Glomerular endothelial cell (primary cell): ENCODE measurements at regions not wholly inside any gene's neighbourhood (a gene's known extent, or its start where the extent isn't known, plus 50 kb on each side); places are given as distances from the start of the nearest gene placed in this dataset.

Experiments
- DNase-seq: peaks from one replicate; pipeline ENCODE4 v3.0.0-alpha.2; 2011; ENCODE audit warnings: low read depth, low spot score; ENCODE audit errors: extremely low read depth

DNA sequence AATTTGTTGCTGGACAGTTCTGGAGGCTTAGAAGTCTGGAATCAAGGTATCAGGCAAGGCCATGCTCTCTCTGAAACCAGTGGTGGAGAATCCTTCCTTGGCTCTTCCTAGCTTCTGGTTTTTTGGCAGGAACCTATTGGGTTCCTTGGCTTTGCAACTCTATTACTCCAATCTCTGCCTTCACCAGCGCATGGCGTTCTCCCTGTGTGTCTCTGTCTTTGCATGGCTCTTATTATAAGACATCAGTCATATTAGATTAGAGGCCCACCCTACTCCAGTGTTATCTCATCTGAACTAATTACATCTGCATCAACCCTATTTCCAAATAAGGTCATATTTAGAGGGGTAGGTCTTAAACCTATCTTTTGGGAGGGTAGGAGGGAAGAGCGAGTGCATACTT is 358.1 kb upstream of the RARB start:
- no peak for DNase-seq

DNA sequence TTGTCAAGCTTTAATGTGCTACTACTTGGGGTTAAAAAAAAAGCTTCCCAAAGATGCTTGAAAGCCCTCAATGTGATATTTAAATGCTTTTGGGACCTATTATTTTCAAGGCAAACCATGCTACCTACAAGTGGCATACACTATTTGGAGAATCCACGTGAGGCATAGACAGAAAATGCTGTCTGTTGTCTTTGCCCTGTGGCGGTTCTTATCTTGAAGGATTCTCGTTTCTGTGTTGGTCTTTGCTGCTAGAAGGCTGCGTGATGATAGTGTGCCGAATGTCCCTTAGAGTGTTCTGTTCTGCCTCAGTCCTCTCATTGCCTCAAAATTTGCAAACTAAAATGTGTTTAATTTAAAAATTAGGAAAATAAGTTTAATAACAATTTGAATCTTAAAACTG is 356.2 kb upstream of the RARB start:
- DNase-seq = no peak

DNA sequence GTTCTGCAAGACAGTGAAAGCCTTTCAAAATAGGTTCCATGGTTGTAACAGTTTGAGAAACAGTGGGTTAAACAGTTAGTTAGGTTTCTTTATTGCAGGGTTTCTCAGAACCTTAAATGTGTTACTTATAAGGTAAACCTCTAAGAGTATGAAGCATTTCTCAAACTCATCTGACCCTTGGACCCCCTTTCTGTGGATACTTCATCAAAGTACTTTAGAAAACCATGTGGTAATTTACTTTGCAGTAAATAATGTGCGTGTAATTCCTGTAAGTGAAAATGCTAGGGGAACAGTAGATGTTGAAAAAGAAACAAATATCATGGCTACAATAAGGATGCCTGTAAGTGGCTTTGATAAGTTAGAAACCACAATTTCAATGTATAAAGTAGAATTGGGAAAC is 354.6 kb upstream of the RARB start:
- no peak for DNase-seq

DNA sequence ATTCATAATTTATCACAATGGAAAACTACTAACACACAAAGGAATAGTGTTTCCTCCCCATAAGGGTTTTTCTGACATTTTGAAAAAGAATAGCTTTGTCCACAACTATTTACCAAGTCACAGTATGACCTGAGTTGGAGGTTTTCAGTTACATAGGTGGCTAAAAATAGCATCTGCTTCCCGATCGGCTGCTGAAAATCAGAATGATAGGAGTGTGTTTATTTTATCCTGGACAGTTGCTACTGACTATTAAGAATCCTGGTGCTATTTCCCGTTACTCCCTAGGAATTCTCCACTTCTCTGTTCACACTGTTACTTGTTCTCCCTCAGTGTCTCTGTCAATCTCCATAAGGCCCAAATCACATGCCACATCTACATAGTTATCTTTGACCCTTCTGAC is 353.9 kb upstream of the RARB start:
- DNase-seq = no peak

DNA sequence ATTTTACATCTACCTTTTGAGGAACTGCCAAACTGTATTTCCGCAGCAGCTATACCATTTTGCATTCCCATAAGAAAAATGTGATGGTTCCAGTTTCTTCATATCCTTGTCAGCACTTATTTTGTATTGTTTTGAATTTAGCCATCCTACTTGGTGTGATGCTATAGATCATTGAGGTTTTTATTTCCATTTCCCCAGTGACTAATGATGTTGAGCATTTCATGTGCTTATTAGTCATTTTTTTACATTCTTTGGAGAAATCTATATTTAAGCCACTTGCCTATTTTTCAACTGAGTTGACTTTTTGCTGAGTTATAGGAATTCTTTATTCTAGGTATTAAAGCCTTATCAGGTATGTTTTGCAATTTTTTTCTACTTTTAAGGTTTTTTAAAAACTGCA is 347.6 kb upstream of the RARB start:
- DNase-seq = no peak

DNA sequence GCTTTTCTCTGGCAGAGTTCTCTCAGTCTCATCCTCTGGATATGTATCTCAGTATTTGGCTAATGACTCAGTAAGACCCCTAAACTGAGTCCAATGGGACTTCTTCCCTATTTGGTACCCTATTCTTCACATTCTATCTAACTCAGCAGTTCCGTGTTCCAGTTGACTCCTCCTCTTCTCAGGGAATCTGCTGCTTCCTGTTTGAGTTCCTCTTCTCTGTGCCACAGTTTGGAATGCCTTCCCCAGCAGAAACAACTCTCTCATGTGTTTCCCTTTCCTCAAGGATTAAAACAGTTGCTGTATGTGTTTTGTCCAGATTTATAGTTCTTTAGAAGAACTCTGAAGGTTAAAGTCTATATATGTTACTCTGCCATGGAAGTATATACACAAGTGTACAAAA is 344.0 kb upstream of the RARB start:
- no peak for DNase-seq

DNA sequence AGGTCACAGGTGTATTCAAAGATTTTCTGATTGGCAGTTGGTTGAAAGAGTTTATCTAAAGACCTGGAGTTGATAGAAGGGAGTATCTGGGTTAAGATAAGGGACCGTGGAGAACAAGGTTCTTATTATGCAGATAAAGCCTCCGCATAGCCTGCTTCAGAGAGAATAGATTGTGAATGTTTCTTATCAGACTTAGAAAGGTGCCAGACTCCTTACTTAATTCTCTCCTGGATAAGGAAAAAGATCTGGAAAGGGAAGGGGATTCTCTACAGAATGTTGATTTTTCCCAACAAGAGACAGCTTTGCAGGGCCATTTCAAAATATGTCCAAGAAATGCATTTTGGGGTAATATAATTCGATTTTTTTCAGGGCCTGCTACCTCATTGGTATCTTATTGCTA is 341.3 kb upstream of the RARB start:
- DNase-seq = no peak

DNA sequence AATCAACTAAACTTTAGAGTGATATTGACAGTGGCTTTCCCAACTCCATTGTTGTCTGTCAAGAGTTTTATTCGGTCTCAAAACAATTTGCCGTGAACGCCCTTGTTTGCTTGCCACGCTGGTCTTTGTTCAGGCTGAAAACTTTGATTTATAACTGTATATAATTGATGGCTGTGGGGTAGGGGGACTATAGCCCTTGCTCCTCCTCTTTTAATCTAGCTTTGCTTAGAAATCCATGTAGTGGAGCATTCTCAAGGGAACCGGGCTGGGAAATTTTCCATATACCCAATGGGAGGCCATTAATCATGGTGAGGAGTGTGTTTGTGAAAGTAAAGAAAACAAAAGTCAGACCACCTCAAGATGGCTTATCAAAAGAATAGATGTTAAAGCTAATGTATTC is 339.8 kb upstream of the RARB start:
- no peak for DNase-seq

DNA sequence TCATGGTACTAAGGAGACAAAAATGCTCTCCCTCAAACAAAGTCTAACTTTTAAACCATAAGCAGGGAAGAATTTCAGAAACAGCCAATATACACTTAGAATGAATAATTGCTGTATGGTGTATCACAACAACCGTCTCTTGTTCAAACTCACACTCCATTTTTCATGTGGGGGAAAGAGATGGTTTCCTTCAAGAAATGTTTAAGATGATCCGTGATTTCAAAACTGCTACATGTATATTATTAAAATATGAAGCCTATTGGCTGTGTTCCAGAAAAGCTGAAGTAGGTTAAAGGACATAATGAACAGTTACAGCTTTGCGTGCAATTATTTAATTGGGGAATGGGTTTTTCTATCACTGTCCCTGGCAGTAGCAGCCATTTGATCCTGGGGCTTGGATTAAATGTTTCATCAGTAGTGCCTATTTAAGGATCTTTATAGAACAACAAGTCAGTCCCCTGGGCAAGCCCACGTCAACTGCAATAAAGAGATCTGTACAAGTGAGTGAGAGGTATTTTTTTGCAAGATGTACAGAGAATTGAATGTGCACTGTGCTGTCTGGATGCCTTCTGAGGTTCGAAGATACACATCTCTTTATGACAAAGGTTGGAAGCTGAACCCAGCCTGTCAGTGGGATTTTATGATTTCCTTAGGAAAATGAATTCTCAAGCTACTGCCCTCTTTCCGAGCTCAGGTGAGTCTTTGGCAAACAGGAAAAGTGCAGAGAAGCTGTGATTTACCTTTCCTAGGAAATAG is 337.2 kb upstream of the RARB start:
- no peak for DNase-seq

DNA sequence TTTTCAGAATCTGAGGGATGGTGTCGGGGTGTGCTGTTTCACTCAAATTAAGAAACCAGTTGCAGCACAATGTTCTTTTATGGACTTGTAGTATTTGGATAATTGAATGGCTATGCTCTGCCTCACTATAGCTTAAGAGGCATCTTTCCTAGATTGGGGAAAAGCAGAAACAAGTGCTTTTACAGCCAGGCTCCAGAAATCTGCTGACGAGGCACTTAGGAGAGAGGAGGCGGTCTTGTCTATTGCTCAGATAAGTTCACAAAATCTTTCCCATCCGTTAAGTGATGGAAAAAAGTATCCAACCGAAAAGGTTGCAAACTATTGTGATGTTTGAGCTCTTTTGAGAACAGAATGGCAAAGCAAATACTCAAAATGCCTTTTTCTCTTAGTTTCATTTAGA is 336.1 kb upstream of the RARB start:
- DNase-seq = no peak

DNA sequence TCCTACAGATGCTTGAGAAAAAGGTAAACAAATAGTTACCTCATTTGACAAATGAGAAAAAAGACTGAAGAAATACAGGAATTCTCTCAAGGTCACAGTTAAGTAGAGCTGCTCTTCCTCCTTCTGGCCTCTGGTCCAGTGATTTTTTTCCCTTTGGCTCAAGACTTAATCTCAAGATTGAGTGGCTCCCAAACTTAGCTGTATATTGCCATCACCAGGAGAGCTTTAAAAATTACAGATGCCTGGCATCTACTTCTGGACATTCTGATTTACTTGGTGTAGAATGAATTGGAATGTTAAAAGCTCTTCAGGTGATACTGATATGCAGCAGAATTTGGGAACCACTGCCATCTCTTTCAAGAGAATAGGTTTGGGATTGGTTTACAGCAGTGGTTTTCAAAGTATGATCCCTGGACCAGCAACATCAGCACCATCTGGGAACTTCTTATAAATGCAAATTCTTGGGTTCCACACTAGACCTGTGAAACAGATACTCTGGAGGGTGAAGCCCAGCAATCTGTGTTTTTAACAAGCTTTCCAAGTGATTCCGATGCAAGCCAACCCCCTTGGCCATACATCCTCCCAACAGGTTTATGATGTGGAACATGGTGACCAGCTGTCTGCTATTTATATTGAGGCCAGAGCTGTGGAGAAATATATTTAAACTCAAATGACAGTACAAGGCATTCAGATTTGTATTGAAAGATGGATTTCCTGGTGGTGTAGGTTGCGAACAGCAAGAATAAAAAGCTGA is 333.0 kb upstream of the RARB start:
- DNase-seq = no peak

DNA sequence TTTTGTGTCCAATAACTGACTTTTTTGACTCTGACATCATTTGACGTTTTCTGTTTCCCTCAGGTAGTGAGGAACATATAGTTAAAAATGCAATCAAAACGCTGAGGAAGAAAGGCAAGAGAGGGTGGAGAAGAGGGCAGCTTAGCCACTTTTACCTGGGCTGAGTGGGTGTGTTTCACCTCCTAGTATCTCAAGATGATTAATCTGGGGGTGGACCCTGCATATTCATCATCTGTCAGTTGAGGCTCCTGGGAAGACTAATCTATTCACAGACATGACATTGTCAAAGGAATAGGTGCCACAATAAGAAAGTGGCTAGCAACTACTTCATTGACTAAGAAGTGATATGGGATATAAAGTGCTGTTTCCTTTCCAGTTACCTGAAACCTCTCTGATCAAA is 331.5 kb upstream of the RARB start:
- no peak for DNase-seq

DNA sequence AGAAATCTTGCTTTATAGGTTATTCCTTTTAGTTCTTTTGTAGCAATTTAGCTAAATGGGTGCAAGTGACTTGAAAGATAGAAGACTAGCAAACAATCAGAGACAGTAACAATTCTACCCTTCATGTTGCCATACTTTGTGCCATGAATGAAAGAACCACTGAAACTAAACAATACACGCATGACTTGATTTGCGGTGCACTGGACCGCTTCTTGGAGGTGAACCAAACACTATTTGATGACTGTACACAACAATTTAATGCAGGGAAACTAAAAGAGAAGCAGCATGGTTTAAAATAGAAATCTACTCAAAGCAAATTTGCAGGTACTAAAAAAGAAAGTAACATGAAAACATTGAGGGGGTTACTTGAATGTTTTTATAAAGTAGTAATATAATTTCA is 331.0 kb upstream of the RARB start:
- DNase-seq = no peak

DNA sequence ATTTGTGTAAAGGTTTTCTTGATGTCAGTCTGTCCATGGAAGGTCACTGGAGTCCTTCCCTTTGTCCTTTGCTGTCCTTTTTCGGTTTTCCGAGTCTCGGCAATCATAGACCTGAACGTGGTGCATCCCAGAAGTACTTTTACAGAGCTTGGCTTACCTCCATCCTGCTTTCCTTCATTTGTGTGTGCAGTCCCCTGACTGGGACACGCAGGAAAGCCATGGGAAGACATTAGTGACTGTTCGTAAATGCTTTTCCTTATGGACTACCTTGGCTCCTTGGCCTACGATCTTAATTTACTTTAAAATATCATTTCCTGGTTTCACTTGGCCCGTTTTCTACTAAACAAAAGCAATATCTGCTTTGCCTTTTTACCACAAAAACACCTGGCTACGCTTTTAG is 328.4 kb upstream of the RARB start:
- DNase-seq = no peak

DNA sequence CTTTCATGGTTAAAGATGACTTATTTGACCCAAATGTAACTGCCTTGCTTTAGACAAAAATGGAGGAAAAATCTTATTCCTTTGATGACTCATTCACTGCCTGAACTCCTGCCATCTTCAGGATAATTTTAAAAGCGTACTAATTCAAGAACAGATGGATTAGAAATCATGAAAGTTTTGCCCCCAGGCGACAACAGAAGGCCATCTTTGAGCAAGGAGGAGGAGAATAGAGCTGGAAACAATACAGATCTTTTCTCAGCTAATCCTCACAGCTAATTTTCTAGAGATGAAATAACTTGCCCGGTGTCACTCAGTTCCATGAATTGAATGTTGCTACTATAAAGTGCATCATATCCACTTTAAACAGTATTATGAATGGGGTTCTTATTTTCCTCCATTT is 324.7 kb upstream of the RARB start:
- no peak for DNase-seq

DNA sequence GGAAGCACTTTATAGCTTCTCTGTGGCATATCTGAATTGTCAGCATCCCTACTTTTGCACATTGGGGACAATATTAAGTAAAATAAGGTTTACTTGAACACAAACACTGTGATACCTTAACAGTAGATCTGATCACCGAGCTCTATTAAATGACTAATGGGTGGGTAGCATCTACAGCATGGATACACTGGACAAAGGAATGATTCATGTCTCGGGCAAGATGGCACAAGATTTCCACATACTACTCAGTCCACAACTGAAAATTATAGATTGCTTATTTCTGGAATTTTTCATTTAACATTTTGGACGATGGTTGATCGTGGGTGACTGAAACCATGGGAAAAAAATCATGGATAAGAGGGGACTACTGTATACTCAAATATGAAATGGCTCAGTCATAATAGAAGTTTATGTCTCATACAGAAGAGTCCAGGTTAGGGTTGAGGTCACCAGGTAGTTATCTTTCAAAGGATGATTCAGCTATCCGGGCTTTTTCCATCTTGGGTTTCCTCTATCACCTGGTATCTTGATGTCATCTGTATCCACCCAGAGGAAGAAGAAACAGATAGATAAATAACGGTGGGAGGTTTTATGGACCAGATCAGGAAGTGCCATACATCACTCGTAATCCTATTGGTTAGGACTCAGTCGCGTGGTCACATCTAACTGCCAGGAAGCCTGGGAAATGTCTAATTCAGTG is 320.0 kb upstream of the RARB start:
- no peak for DNase-seq

DNA sequence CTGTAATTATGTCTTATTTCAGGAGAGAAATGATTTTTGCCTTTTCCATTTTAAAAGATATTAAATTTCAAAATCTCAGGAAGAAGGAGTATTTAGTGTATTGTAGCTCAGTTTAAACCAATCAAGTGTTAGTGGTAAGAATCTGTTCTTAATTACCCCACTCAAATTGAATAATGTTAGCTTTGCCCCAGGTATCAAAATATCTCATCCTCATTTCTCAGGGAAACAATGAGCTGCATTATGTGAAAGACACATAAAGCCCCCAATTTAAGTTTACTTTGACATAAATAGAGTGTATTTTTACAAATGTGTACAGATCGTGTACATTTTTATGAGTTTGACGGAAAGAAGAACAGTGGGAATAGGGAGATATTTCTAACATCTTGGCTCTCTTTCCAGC is 317.4 kb upstream of the RARB start:
- DNase-seq = no peak

DNA sequence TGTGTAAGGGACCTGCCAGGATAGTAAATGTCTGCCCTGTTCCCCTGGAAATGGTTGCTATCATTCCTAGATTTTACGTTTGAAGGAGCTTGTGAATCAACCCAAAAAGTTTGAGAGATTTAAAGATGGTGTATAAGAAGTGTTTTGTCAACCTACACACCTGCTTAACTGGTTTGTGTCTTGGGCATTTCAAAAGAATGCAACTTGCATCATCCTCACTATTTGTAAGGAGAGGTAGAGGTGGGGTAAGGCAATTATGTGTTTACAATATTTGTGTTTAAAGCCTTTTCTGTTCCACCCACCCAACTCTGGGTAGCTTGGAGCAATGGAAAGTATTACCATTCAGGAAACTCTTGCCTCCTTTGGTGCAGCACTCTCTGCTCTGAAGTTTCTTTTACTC is 314.2 kb upstream of the RARB start:
- no peak for DNase-seq

DNA sequence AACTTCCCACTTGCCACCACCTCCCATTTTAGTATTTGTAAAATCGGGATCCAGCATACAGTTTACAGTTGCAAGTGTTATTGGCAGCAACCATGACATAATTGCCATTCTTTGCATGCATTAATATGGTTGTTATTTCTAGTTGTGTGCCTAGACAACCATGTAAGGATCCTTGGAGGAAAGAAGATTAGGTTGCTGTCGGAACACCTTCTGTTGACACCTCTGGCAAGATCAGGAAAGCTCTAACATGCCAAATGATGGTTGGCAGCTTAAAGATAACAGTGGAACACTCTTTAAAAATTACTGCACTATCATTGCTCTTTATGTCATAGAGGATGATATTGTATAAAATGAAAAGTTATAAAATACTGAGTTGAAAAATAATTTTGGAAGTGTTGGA is 313.5 kb upstream of the RARB start:
- DNase-seq = no peak

DNA sequence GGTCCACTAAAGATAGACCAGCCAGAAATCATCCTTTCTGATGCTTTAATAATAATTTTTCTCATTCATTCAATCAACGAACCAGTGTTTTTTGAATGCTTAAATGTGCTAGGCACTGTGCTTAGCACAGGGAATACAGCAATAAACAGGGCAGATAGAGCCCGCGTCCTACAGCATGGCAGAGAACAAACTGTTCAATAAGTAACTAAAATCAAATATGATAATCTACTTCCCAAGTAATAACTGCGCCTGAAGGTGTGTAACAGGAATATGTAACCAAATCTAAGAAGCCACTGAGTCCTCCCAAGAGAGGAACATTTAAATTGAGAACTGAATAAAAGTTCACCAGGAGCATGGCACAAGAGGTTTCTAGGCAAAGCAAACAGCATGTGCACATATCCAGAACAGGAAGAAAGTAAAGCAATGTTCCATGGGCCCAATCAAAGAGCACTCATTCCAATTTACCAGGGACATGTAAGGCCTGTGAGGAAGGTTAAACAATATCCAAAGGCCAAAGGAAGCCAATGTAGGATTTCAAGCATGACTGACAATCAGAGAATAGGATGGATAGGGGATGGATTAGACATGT is 311.0 kb upstream of the RARB start:
- DNase-seq = no peak

DNA sequence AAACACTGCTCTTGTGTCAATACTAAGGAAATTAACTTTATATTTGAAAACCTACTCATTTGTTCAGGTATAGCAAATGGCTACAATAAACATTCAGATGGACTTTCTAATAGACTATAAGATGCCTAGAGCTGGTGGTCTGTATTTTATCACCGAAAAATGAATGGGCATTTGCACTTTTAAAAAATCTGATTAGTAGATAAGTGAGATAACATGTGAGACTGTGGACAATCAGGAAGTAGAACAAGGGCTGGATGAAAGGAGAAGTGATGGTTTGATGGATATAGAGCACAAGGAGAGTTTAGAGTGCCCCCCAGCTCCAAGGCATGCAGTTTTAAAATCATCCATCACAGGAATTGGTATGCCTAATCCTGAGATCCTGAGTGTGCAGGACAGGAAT is 308.4 kb upstream of the RARB start:
- DNase-seq = no peak

DNA sequence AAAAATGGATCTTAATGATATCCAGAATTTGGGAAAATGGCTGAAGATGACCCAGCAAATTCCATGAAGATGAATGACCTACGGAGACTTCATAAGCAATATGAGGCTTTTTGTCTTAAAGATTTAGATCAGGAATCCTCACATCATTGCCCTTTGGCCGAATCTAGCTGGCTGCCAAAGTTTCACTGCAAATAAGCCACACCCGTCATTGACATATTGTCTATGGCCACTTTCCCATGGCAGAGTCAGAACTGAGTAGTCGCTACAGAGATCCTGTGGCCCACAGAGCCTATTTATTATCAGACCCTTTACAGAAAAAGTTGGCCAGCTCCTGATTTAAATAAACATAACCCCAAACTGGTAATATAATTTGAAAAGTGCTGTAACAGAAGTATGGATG is 307.4 kb upstream of the RARB start:
- DNase-seq = no peak
